Left renal pelvis (tissue), 4 donors: ENCODE measurements at regions not wholly inside any gene's neighbourhood (a gene's known extent, or its start where the extent isn't known, plus 50 kb on each side); places are given as distances from the start of the nearest gene placed in this dataset.

Experiments
- DNase-seq, 4 donors: peaks; one replicate each; pipeline ENCODE4 v3.0.0-alpha.2; 2013; ENCODE audit warnings: low read depth in 4 of 4, low spot score in 3 of 4

GRCh38 chr9:116087751-116088194, 65.8 kb upstream of the PAPPA start:
- no peak for DNase-seq

- no peak for DNase-seq
These were observed 65.2 kb upstream of the PAPPA start for GRCh38 chr9:116088396-116088795.

- no peak for DNase-seq
These were observed 63.4 kb upstream of the PAPPA start for GRCh38 chr9:116090030-116090770.

GRCh38 chr9:116094846-116095245, 58.7 kb upstream of the PAPPA start:
- no peak for DNase-seq

- no peak for DNase-seq
These were observed 58.2 kb upstream of the PAPPA start for GRCh38 chr9:116095403-116095802.

- no peak for DNase-seq
These were observed 57.5 kb upstream of the PAPPA start for GRCh38 chr9:116096046-116096445.

- no peak for DNase-seq
These were observed 56.7 kb upstream of the PAPPA start for GRCh38 chr9:116096853-116097252.

- DNase-seq = no peak
These were observed 55.1 kb upstream of the PAPPA start for GRCh38 chr9:116098476-116098875.

GRCh38 chr9:116099821-116100220, 53.8 kb upstream of the PAPPA start:
- no peak for DNase-seq

GRCh38 chr9:116100711-116101121, 52.9 kb upstream of the PAPPA start:
- no peak for DNase-seq

GRCh38 chr9:116101516-116101915, 52.1 kb upstream of the PAPPA start:
- DNase-seq = no peak

- DNase-seq = no peak
These were observed 51.0 kb upstream of the PAPPA start for GRCh38 chr9:116102596-116102995.
